ENCODE measurements at regions not wholly inside any gene's neighbourhood (a gene's known extent, or its start where the extent isn't known, plus 50 kb on each side); places are given as distances from the start of the nearest gene placed in this dataset.

- TF ChIP-seq POLR2A (IDR thresholded peaks at IDR 0.05) (no peak), CTCF (IDR thresholded peaks at IDR 0.05) (no peak)
These were observed 181.4 kb upstream of the ETV3 start for GRCh38 chr1:157319567-157319966.

Data from testis (tissue), 2 donors.